ENCODE measurements at regions not wholly inside any gene's neighbourhood (a gene's known extent, or its start where the extent isn't known, plus 50 kb on each side); places are given as distances from the start of the nearest gene placed in this dataset.

GRCh38 chr7:46716926-46717325 lies 795.9 kb upstream of the IGFBP3 start:
- no peaks in the 10 kb centered on the region for H3K27me3 ChIP-seq (ENCODE audit: control insufficient read depth in 4 of 4, insufficient read depth in 4 of 4, low read length in 3 of 4)
- H3K4me3 ChIP-seq (ENCODE audit: low read depth in 1 of 3, low read length in 3 of 3) = no peak overlapping the region
- TF ChIP-seq NR2F2 (IDR thresholded peaks at IDR 0.05) (peak; percentile 39), ZBTB33 (IDR thresholded peaks at IDR 0.05) (no peak)
- no peaks in the 10 kb centered on the region for H3K9me3 ChIP-seq (ENCODE audit: control insufficient read depth in 4 of 4, low read length in 3 of 4)
- no peak overlapping the region for H3K9ac ChIP-seq (ENCODE audit: low read depth in 1 of 2, low read length in 2 of 2)
- H3K36me3 ChIP-seq (ENCODE audit: control insufficient read depth in 4 of 4, insufficient read depth in 3 of 4, low read depth in 1 of 4, low read length in 3 of 4) = no peaks in the 10 kb centered on the region
- H3K27ac ChIP-seq (ENCODE audit: low read depth in 1 of 2, low read length in 2 of 2) = no peak overlapping the region
- 69% methylated on average over 1 of the region's 1 CpG for WGBS
- H3K4me1 ChIP-seq (ENCODE audit: control insufficient read depth in 4 of 4, insufficient read depth in 4 of 4, low read length in 3 of 4) = peaks cover 9 to 31% (median 26%) of the 10 kb centered on the region in 4 donors
- no peak for DNase-seq (ENCODE audit: low spot score)

GRCh38 chr7:46715579-46715978 lies 794.5 kb upstream of the IGFBP3 start:
- TF ChIP-seq MAX (IDR thresholded peaks at IDR 0.05) = no peak
- TF ChIP-seq RXRA (IDR thresholded peaks at IDR 0.05) = peak in 1 of 2 donors; percentile 62
- no peak for TF ChIP-seq RAD21 (IDR thresholded peaks at IDR 0.05)
- no peak for TF ChIP-seq EGR1 (IDR thresholded peaks at IDR 0.05; ENCODE audit: low read depth in 2 of 2)
- TF ChIP-seq HNF4A (conservative IDR thresholded peaks at IDR 0.05) = peak; percentile 29 to 42
- H3K36me3 ChIP-seq (ENCODE audit: control insufficient read depth in 4 of 4, insufficient read depth in 3 of 4, low read depth in 1 of 4, low read length in 3 of 4) = no peaks in the 10 kb centered on the region
- no peak overlapping the region for H3K9ac ChIP-seq (ENCODE audit: low read depth in 1 of 2, low read length in 2 of 2)
- no peak overlapping the region for H3K27ac ChIP-seq (ENCODE audit: low read depth in 1 of 2, low read length in 2 of 2)
- no peak overlapping the region for H3K4me3 ChIP-seq (ENCODE audit: low read depth in 1 of 3, low read length in 3 of 3)
- H3K27me3 ChIP-seq (ENCODE audit: control insufficient read depth in 4 of 4, insufficient read depth in 4 of 4, low read length in 3 of 4) = no peaks in the 10 kb centered on the region
- DNase-seq (ENCODE audit: low spot score) = no peak
- no peaks in the 10 kb centered on the region for H3K9me3 ChIP-seq (ENCODE audit: control insufficient read depth in 4 of 4, low read length in 3 of 4)
- peaks cover 9 to 40% (median 36%) of the 10 kb centered on the region in 4 donors for H3K4me1 ChIP-seq (ENCODE audit: control insufficient read depth in 4 of 4, insufficient read depth in 4 of 4, low read length in 3 of 4)
- 47% methylated on average over 1 of the region's 1 CpG for WGBS

GRCh38 chr7:46714904-46715303 lies 793.8 kb upstream of the IGFBP3 start:
- Histone ChIP-seq H3K27me3 (ENCODE audit: control insufficient read depth in 4 of 4, insufficient read depth in 4 of 4, low read length in 3 of 4) (no peaks in the 10 kb centered on the region), H3K9me3 (ENCODE audit: control insufficient read depth in 4 of 4, low read length in 3 of 4) (no peaks in the 10 kb centered on the region), H3K27ac (ENCODE audit: low read depth in 1 of 2, low read length in 2 of 2) (no peak overlapping the region), H3K9ac (ENCODE audit: low read depth in 1 of 2, low read length in 2 of 2) (no peak overlapping the region), H3K36me3 (ENCODE audit: control insufficient read depth in 4 of 4, insufficient read depth in 3 of 4, low read depth in 1 of 4, low read length in 3 of 4) (no peaks in the 10 kb centered on the region), H3K4me1 (ENCODE audit: control insufficient read depth in 4 of 4, insufficient read depth in 4 of 4, low read length in 3 of 4) (peaks cover 9 to 44% (median 42%) of the 10 kb centered on the region in 4 donors), H3K4me3 (ENCODE audit: low read depth in 1 of 3, low read length in 3 of 3) (no peak overlapping the region)
- TF ChIP-seq NR2F2 (IDR thresholded peaks at IDR 0.05) = no peak
- no peak for TF ChIP-seq MAX (IDR thresholded peaks at IDR 0.05)
- TF ChIP-seq REST (IDR thresholded peaks at IDR 0.05) = no peak
- TF ChIP-seq SP1 (IDR thresholded peaks at IDR 0.05) = no peak
- no peak for TF ChIP-seq HNF4A (conservative IDR thresholded peaks at IDR 0.05)
- TF ChIP-seq JUND (IDR thresholded peaks at IDR 0.05) = no peak
- no peak for TF ChIP-seq TAF1 (conservative IDR thresholded peaks at IDR 0.05)
- no peak for TF ChIP-seq FOXA1 (IDR thresholded peaks at IDR 0.05)
- TF ChIP-seq RAD21 (IDR thresholded peaks at IDR 0.05) = no peak
- TF ChIP-seq RXRA (IDR thresholded peaks at IDR 0.05) = no peak
- no peak for TF ChIP-seq GABPA (IDR thresholded peaks at IDR 0.05 in 1 of 2, conservative IDR thresholded peaks at IDR 0.05 in 1 of 2)
- no peak for TF ChIP-seq ATF3 (IDR thresholded peaks at IDR 0.05)
- no peak for TF ChIP-seq ZBTB33 (IDR thresholded peaks at IDR 0.05)
- no peak for DNase-seq (ENCODE audit: low spot score)

Measured in liver (tissue), 7 donors.